GM08714 (cell line): ENCODE measurements at regions not wholly inside any gene's neighbourhood (a gene's known extent, or its start where the extent isn't known, plus 50 kb on each side); places are given as distances from the start of the nearest gene placed in this dataset.

Experiments used
- H3K4me3 ChIP-seq: fragments of 200-500 bp; sonication (Bioruptor generic); 2 replicates; pipeline ENCODE4 v1.5.1; 2014; ENCODE audit warnings: mild to moderate bottlenecking, low read length, inconsistent platforms
- ZNF274 ChIP-seq: IDR thresholded peaks from 2 replicates; pipeline ENCODE4 v1.6.1; 2012; ENCODE audit warnings: mild to moderate bottlenecking, low read depth, low read length

GRCh38 chr1:177858332-177858821 lies 111.5 kb downstream of the SEC16B start:
- no peak overlapping the region for H3K4me3 ChIP-seq
- TF ChIP-seq ZNF274 = no peak

GRCh38 chr1:177857285-177857684 lies 112.6 kb downstream of the SEC16B start:
- TF ChIP-seq ZNF274 = no peak
- H3K4me3 ChIP-seq = no peak overlapping the region

- no peak overlapping the region for H3K4me3 ChIP-seq
- TF ChIP-seq ZNF274 = no peak
Observed at GRCh38 chr1:177854951-177855350, 114.9 kb downstream of the SEC16B start.

- H3K4me3 ChIP-seq = no peak overlapping the region
- TF ChIP-seq ZNF274 = no peak
Observed at GRCh38 chr1:177849579-177850290, 120.1 kb downstream of the SEC16B start.

- no peak for TF ChIP-seq ZNF274
- no peak overlapping the region for H3K4me3 ChIP-seq
Observed at GRCh38 chr1:177849130-177849529, 120.7 kb downstream of the SEC16B start.

GRCh38 chr1:177848577-177848976 lies 121.3 kb downstream of the SEC16B start:
- TF ChIP-seq ZNF274 = no peak

GRCh38 chr1:177847843-177848242 lies 122.0 kb downstream of the SEC16B start:
- H3K4me3 ChIP-seq = no peak overlapping the region
- TF ChIP-seq ZNF274 = no peak

More at GRCh38 chr1:177848577-177848976, 121.3 kb downstream of the SEC16B start:
- no peak overlapping the region for H3K4me3 ChIP-seq

- no peak for TF ChIP-seq ZNF274
Observed at GRCh38 chr1:177838907-177839485, 130.9 kb downstream of the SEC16B start.

GRCh38 chr1:177833631-177834030 lies 136.2 kb downstream of the SEC16B start:
- no peak for TF ChIP-seq ZNF274
- H3K4me3 ChIP-seq = no peak overlapping the region

More at GRCh38 chr1:177838907-177839485, 130.9 kb downstream of the SEC16B start:
- no peak overlapping the region for H3K4me3 ChIP-seq

- TF ChIP-seq ZNF274 = no peak
Observed at GRCh38 chr1:177830531-177831135, 139.2 kb downstream of the SEC16B start.

GRCh38 chr1:177825276-177825901 lies 144.5 kb downstream of the SEC16B start:
- no peak for TF ChIP-seq ZNF274
- no peak overlapping the region for H3K4me3 ChIP-seq

More at GRCh38 chr1:177830531-177831135, 139.2 kb downstream of the SEC16B start:
- H3K4me3 ChIP-seq = no peak overlapping the region

GRCh38 chr1:177824508-177824982 lies 145.3 kb downstream of the SEC16B start:
- H3K4me3 ChIP-seq = no peak overlapping the region
- no peak for TF ChIP-seq ZNF274

- TF ChIP-seq ZNF274 = no peak
- H3K4me3 ChIP-seq = no peak overlapping the region
Observed at GRCh38 chr1:177820213-177820612, 149.6 kb downstream of the SEC16B start.
